Pancreas (tissue), 10 donors: ENCODE measurements at regions not wholly inside any gene's neighbourhood (a gene's known extent, or its start where the extent isn't known, plus 50 kb on each side); places are given as distances from the start of the nearest gene placed in this dataset.

Experiments
- ATAC-seq, 4 donors: fragments of 200-7000 bp; cut with Tn5 transposase; one replicate each; pipeline versions ENCODE4 v1.8.0 to v1.9.1; 2020; ENCODE audit warnings: mild to moderate bottlenecking in 4 of 4, moderate library complexity in 4 of 4
- DNase-seq, 6 donors: peaks; one replicate each; pipeline ENCODE4 v3.0.0-alpha.2; 2020
- FAIRE-seq: peaks from 2 replicates; lab custom pipeline; 2012; peaks lifted over from hg19 to GRCh38; lab: Jason Lieb, UNC
- H3K27ac ChIP-seq, 4 donors: fragments of 200-600 bp; sonication (generic); 1 replicate in 3 of 4; 2 replicates in 1 of 4; pipeline versions ENCODE4 v1.5.0 to v1.8.0; 2020
- H3K27me3 ChIP-seq, 4 donors: fragments of 200-600 bp; one replicate each; pipeline ENCODE4 v1.8.0; 2021
- H3K36me3 ChIP-seq, 3 donors: fragments of 200-600 bp; sonication (generic) in 1 of 3; one replicate each; pipeline versions ENCODE4 v1.5.0 to v1.8.0; 2020 to 2021
- H3K4me1 ChIP-seq, 3 donors: fragments of 200-600 bp; one replicate each; pipeline ENCODE4 v1.8.0; 2021
- H3K4me3 ChIP-seq, 4 donors: fragments of 200-600 bp; sonication (generic) in 2 of 4; one replicate each; pipeline versions ENCODE4 v1.5.0 to v1.8.0; 2020 to 2021
- H3K9me3 ChIP-seq, 4 donors: fragments of 200-600 bp; one replicate each; pipeline ENCODE4 v1.8.0; 2021
- CTCF ChIP-seq, 4 donors: fragments of 200-600 bp; sonication (generic) in 3 of 4; IDR thresholded peaks; one replicate each; pipeline versions ENCODE4 v1.5.0 to v1.8.0; 2021; ENCODE audit warnings: antibody characterized with exemption in 4 of 4
- WGBS, 2 donors: extraction: QIAGEN DNeasy Blood & Tissue Kit; methylation state at CpG; one replicate each; pipeline ENCODE4 v1.1.7; 2013; 5-methylcytosine and 5-hydroxymethylcytosine counted together
- intact Hi-C, 3 donors: fragments of 100-400 bp; cut with DNase I; formaldehyde crosslinking; loops; one replicate each; pipeline versions ENCODE4 v1.11.1 to v1.14.2; 2022
- donor health status: healthy with polysubstance abuse.
- donor health status: DM: no; HTN: no; CAD: no; lungs with moderate emphysema.
- donor health status: DM: no; HTN: no; CAD: no.
- donor health status: control.
- donor health status: control.
- donor health status: Bipolar disorder and iron deficiency.
- donor health status: DM: yes; HTN: yes; CAD: no.
- donor health status: DM: no; HTN: no; CAD: no.
- donor health status: DM: no; HTN: no; CAD: no.
- donor health status: DM: yes; HTN: yes; CAD: no.

- WGBS, 2 donors, result 80 to 86% methylated on average over 13 of the region's 13 CpGs
- peak in 1 of 6 donors; percentile 21 for DNase-seq
- no peaks in the 10 kb centered on the region for H3K27me3 ChIP-seq
- no peak overlapping the region for H3K4me3 ChIP-seq
- TF ChIP-seq CTCF (IDR thresholded peaks at IDR 0.05), result no peak
- ATAC-seq, result no peak
- H3K4me1 ChIP-seq, result no peaks in the 10 kb centered on the region
- H3K27ac ChIP-seq, result no peak overlapping the region
- no peaks in the 10 kb centered on the region for H3K9me3 ChIP-seq
- intact Hi-C loops, result no loop called here
- FAIRE-seq, result no peak
- H3K36me3 ChIP-seq, result no peaks in the 10 kb centered on the region
Measured at GRCh38 chr12:111216387-111217159, 152.3 kb downstream of the PHETA1 start.

GRCh38 chr12:111215881-111216280, 153.0 kb downstream of the PHETA1 start:
- FAIRE-seq, result no peak
- TF ChIP-seq CTCF (IDR thresholded peaks at IDR 0.05), result no peak
- H3K9me3 ChIP-seq, result no peaks in the 10 kb centered on the region
- 78 to 86% methylated on average over 12 of the region's 12 CpGs for WGBS, 2 donors
- no peaks in the 10 kb centered on the region for H3K36me3 ChIP-seq
- H3K4me3 ChIP-seq, result no peak overlapping the region
- no peak for ATAC-seq
- no peak overlapping the region for H3K27ac ChIP-seq
- no peaks in the 10 kb centered on the region for H3K27me3 ChIP-seq
- peak in 1 of 6 donors; percentile 19 for DNase-seq
- intact Hi-C loops, result no loop called here
- no peaks in the 10 kb centered on the region for H3K4me1 ChIP-seq

DNA sequence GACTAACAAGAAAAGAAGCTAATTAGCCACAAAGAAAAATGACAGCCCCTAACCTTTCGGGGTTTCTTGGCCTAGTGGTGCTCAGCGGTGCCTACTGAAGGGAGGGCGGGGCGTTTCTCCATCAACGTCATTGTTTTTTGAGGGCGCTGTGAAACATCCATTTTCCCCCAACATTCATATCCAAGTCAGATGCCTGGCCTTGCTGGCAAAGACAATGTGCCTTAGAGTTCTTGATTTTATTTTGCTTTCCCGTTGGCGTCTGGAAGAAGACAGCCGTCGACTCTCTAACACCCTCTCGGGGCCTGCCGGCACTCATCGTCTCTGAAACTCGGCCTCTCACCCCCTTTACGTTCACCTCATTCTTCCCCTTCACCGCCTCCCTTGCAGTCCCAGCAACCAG, 154.5 kb downstream of the PHETA1 start:
- Histone ChIP-seq H3K36me3 (no peaks in the 10 kb centered on the region), H3K27ac (no peak overlapping the region), H3K27me3 (no peaks in the 10 kb centered on the region), H3K9me3 (no peaks in the 10 kb centered on the region), H3K4me1 (no peaks in the 10 kb centered on the region), H3K4me3 (no peak overlapping the region)
- no peak for ATAC-seq
- intact Hi-C loops, result no loop called here
- WGBS, 2 donors, result 76 to 78% methylated on average over 16 of the region's 16 CpGs
- no peak for TF ChIP-seq CTCF (IDR thresholded peaks at IDR 0.05)
- FAIRE-seq, result no peak
- DNase-seq, result no peak

- ATAC-seq (no peak), DNase-seq (no peak), FAIRE-seq (no peak)
- no peak overlapping the region for H3K4me3 ChIP-seq
- H3K36me3 ChIP-seq, result no peaks in the 10 kb centered on the region
- H3K9me3 ChIP-seq, result no peaks in the 10 kb centered on the region
- intact Hi-C loops, result no loop called here
- no peak overlapping the region for H3K27ac ChIP-seq
- H3K27me3 ChIP-seq, result no peaks in the 10 kb centered on the region
- no peak for TF ChIP-seq CTCF (IDR thresholded peaks at IDR 0.05)
- WGBS, 2 donors, result 77 to 86% methylated on average over 5 of the region's 5 CpGs
- H3K4me1 ChIP-seq, result no peaks in the 10 kb centered on the region
Measured at GRCh38 chr12:111213561-111213960, 155.3 kb downstream of the PHETA1 start.

DNA sequence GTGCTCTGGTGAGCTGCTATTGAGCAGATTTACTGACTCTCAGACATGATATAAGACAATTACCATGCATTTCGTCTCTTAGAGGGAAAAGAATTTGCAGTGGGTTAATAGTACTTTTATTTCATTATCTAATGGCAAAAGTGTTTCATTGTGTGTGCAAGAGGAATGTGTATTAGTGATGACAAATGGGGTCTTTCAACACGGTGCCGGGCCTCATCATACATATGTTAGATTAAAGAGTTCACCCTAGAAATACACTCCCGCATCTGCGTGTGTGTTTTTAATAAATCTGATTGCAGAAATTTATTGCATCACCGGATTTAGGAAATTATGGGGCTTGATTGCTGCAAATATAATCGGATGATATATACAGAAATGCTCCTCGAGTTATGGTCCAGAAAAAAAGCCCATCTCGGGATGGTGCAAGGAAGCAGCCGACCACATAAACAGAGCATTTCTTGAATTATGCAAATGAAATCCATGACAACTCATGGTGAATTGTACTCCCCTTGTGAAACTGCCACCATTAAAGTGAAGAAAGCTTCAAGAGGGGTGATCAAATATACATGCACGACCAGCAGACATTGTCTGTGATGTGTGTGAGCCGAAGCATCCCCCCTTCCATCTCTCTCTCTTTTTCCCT, 156.0 kb downstream of the PHETA1 start:
- no peak overlapping the region for H3K27ac ChIP-seq
- no peak for FAIRE-seq
- no peaks in the 10 kb centered on the region for H3K4me1 ChIP-seq
- DNase-seq, result no peak
- H3K4me3 ChIP-seq, result no peak overlapping the region
- ATAC-seq, result no peak
- 61 to 73% methylated on average over 12 of the region's 12 CpGs for WGBS, 2 donors
- no peaks in the 10 kb centered on the region for H3K36me3 ChIP-seq
- H3K27me3 ChIP-seq, result no peaks in the 10 kb centered on the region
- no peak for TF ChIP-seq CTCF (IDR thresholded peaks at IDR 0.05)
- intact Hi-C loops, result no loop called here
- H3K9me3 ChIP-seq, result no peaks in the 10 kb centered on the region
